Right lobe of liver (tissue), 4 donors: ENCODE measurements at regions not wholly inside any gene's neighbourhood (a gene's known extent, or its start where the extent isn't known, plus 50 kb on each side); places are given as distances from the start of the nearest gene placed in this dataset.

ENCODE experiments used
- POLR2A ChIP-seq: fragments of 450-650 bp; IDR thresholded peaks from one replicate; pipeline ENCODE4 v1.6.1; 2017; ENCODE audit warnings: antibody characterized with exemption, mild to moderate bottlenecking
- TF ChIP-seq, protein P1 (sequence below), 4 donors: fragments of 200-600 bp in 3 of 4; fragments of 450-650 bp in 1 of 4; IDR thresholded peaks; one replicate each; pipeline versions ENCODE4 v1.5.1 to v1.8.0; 2016 to 2022; ENCODE audit warnings: antibody characterized with exemption in 4 of 4, mild to moderate bottlenecking in 2 of 4
- donor health status: DM: no; HTN: no; CAD: no.
- donor health status: DM: no; HTN: no; CAD: no.
- donor health status: DM: no; HTN: yes; CAD: no.

DNA sequence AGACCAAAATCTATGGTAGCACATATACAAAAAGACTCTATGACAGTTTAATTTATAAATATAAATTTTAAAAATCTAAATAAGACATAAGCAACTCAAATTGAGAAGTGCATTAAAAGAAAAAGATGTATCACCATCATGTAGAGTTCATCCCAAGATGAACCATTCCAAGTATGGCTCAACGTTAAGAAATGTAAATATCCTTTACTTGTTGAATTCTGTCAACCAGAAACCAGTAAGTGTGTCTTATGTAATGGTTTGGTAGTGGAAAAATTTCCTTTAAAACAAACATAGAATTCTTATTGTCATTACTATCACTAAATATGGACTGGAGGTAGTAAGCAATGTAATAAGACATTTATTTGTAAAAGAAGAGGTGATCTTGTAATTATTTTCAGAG, 87.3 kb downstream of the YIPF5 start:
- TF ChIP-seq, protein P1, sequence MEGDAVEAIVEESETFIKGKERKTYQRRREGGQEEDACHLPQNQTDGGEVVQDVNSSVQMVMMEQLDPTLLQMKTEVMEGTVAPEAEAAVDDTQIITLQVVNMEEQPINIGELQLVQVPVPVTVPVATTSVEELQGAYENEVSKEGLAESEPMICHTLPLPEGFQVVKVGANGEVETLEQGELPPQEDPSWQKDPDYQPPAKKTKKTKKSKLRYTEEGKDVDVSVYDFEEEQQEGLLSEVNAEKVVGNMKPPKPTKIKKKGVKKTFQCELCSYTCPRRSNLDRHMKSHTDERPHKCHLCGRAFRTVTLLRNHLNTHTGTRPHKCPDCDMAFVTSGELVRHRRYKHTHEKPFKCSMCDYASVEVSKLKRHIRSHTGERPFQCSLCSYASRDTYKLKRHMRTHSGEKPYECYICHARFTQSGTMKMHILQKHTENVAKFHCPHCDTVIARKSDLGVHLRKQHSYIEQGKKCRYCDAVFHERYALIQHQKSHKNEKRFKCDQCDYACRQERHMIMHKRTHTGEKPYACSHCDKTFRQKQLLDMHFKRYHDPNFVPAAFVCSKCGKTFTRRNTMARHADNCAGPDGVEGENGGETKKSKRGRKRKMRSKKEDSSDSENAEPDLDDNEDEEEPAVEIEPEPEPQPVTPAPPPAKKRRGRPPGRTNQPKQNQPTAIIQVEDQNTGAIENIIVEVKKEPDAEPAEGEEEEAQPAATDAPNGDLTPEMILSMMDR (IDR thresholded peaks at IDR 0.05), result no peak
- no peak for TF ChIP-seq POLR2A
